GM19467 (cell line): ENCODE measurements at regions not wholly inside any gene's neighbourhood (a gene's known extent, or its start where the extent isn't known, plus 50 kb on each side); places are given as distances from the start of the nearest gene placed in this dataset.
"Not testable (repeated sequence)": the region's sequence is repeated elsewhere in the genome, so short reads cannot be mapped to it uniquely, and the experiment has no call there.

ENCODE experiments used
- ATAC-seq: cut with Tn5 transposase; IDR thresholded peaks from one replicate; pipeline ENCODE4 v1.9.1; 2021; ENCODE audit warnings: mild to moderate bottlenecking, moderate library complexity; ENCODE audit not compliant: unreplicated experiment

- ATAC-seq = no peak
Measured at GRCh38 chr4:186775902-186776301, 52.2 kb upstream of the FAT1 start.

DNA sequence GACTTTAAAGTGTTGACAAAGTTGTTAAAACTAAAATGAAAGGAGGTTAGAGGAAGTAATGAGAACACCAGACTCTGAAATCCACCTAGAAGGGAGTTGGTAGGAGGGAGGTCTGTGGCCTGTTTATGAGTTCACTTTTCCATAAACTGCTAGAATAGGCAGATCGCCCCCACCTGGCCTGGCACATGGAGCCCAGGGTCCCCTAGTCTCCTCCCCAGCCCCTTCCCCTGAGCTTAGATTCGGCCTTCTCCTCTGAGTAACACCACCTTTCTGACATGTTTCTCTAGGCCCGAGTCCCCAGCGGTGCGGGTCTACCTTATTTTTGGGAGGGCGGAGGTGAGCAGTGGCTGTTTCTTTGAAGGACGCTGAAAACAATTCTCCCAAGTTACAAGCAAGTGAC lies 54.5 kb upstream of the FAT1 start:
- ATAC-seq = no peak

DNA sequence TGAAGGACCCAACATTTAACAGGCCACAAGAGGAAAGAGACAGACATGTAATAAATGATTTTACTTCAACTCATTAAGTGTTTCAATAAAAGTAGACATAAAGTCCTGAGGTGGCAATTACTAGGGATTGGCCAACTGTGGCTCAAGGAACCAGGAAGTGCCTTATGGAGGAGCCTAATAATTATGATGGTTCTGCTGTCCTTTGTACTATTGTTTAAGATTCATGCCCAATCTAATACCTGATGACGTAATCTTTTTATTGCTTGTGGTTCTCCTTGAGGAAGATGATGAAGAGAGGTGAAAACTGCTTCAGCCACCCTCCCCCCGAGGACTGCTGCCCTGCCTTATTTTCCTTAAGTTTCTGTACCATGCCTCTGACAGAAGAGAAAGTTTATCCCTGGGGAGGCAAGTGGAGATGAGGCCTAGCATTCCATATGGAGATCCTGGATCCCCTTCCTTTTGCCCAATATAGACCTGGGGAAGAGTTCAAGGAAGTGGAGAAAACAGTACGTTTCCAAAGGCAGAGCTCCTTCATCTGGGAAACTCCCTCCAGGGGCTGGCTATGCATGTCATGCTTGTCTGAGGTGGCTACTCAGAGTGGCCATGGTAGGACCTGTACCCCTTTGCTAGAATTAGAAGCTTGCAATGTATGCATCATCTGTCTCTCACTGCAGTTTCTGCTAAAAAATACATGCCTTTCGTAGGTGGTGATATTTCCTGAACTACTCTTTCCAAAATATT lies 56.8 kb upstream of the FAT1 start:
- no peak for ATAC-seq

- ATAC-seq = no peak
Measured at GRCh38 chr4:186781032-186781917, 57.6 kb upstream of the FAT1 start.

GRCh38 chr4:186782302-186782701 lies 58.6 kb upstream of the FAT1 start:
- no peak for ATAC-seq

GRCh38 chr4:186787536-186787935 lies 63.9 kb upstream of the FAT1 start:
- no peak for ATAC-seq

- ATAC-seq = no peak
Measured at GRCh38 chr4:186789651-186790050, 66.0 kb upstream of the FAT1 start.

DNA sequence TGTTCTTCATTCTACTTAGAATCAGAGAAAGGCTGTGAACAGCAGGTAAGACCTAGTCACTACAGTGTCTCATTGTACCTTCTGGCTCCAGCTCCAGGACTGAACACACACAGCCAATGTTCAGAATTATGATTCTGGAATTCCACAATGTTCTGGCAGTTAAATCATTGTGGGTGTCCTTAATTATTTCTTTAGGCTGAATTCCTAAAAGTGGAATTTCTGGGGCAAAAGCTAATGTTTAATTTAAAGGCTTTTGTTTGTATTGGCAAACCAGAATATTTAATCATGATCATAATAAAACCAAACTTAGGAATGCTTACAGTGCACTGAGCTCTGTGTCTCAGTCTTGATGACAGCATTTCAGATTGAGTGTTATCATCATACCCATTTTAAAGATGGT lies 67.0 kb upstream of the FAT1 start:
- no peak for ATAC-seq

- ATAC-seq = no peak
Measured at GRCh38 chr4:186792728-186793366, 69.2 kb upstream of the FAT1 start.

- ATAC-seq = no peak
Measured at GRCh38 chr4:186798951-186799659, 75.4 kb upstream of the FAT1 start.

GRCh38 chr4:186805020-186805820 lies 81.6 kb upstream of the FAT1 start:
- no peak for ATAC-seq

DNA sequence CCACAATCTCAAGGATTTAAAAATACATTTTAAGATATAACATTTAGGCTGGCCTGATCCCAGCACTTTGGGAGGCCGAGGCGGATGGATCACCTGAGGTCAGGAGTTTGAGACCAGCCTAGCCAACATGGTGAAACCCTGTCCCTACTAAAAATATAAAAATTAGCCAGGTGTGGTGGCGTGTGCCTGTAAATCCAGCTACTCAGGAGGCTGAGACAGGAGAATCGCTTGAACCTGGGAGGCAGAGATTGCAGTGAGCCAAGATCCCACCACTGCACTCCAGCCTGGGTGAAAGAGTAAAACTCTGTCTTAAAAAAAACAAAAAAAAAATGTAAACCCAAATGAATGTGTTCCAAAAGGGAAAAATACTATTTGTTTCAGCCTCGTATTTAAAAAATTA lies 82.3 kb upstream of the FAT1 start:
- not testable (repeated sequence) for ATAC-seq

DNA sequence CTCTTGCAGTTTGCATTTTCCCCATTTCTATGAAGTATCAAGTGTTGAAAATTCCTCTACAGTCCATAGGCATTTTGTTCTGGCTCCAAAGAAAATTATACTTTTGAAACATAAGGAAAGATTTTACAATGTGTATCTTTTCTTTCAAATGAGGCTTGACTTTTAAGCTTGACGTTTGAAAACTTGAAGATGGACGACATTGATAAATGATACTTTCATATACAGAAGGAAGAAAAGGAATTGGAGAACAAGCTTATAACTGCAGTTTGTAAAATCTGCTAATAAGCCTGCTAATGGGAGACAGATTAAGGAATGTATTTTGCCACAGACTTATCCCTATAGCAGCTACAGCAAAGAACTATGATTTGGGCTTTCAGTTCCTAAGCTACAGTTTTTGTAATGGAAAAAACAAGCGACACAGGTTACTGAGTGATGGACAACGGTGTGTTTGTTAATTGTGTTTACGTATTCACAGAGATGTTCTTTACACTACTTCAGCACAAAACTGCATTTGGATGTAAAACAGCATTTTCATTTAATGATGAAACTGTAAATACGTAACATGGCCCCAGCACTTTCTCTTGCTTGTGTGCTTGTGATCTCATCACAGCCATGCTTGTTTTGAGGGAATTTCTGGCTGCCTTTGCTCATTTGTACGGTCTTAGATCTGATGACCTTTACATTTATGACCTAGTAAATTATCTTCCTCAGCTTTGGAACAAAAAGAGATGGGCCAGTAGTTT lies 83.2 kb upstream of the FAT1 start:
- no peak for ATAC-seq

- no peak for ATAC-seq
Measured at GRCh38 chr4:186807808-186808629, 84.4 kb upstream of the FAT1 start.

DNA sequence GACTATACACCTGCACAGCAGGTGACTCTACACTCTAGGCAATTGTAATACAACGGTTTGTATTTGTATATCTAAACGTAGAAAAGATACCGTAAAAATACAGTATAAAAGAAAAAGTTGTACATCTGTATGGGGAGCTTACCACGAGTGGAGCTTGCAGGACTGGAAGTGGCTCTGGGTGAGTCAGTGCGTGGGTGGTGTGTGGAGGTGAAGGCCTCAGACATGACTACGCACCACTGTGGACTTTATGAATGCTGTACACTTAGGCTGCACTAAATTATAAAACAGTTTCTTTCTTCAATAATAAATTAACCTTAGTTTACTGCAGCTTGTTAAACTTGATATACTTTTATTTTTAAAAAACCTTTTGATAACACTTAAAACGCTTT lies 85.0 kb upstream of the FAT1 start:
- no peak for ATAC-seq

- ATAC-seq = no peak
Measured at GRCh38 chr4:186809070-186809469, 85.4 kb upstream of the FAT1 start.

- ATAC-seq = no peak
Measured at GRCh38 chr4:186810613-186811150, 87.0 kb upstream of the FAT1 start.

- no peak for ATAC-seq
Measured at GRCh38 chr4:186812592-186812991, 88.9 kb upstream of the FAT1 start.
